Colonic mucosa (tissue), 4 donors: ENCODE measurements at regions not wholly inside any gene's neighbourhood (a gene's known extent, or its start where the extent isn't known, plus 50 kb on each side); places are given as distances from the start of the nearest gene placed in this dataset.

Experiments used
- DNase-seq: peaks from one replicate; pipeline ENCODE4 v3.0.0-alpha.2; 2020
- H3K27ac ChIP-seq: fragments of 200-600 bp; one replicate; pipeline ENCODE4 v1.8.0; 2021
- H3K27me3 ChIP-seq: fragments of 200-600 bp; one replicate; pipeline ENCODE4 v1.8.0; 2021
- H3K36me3 ChIP-seq: fragments of 200-600 bp; one replicate; pipeline ENCODE4 v1.8.0; 2021
- H3K4me1 ChIP-seq: fragments of 200-600 bp; one replicate; pipeline ENCODE4 v1.8.0; 2021; ENCODE audit warnings: mild to moderate bottlenecking
- H3K4me3 ChIP-seq: fragments of 200-600 bp; one replicate; pipeline ENCODE4 v1.8.0; 2021
- H3K9ac ChIP-seq, 2 donors: one replicate each; pipeline ENCODE4 v1.7.0; 2013; ENCODE audit warnings: control low read depth in 2 of 2, low read depth in 2 of 2, low read length in 2 of 2
- H3K9me3 ChIP-seq: fragments of 200-600 bp; one replicate; pipeline ENCODE4 v1.8.0; 2021
- intact Hi-C: fragments of 100-400 bp; cut with DNase I; formaldehyde crosslinking; loops from one replicate; pipeline ENCODE4 v1.14.1; 2022
- TF ChIP-seq, protein P1 (sequence below): fragments of 200-600 bp; IDR thresholded peaks from one replicate; pipeline ENCODE4 v1.8.0; 2022; ENCODE audit warnings: antibody characterized with exemption, mild to moderate bottlenecking
- donor health status: healthy.
- donor health status: DM: no; HTN: no; CAD: no.
- donor health status: DM: no; HTN: no; CAD: no.

DNA sequence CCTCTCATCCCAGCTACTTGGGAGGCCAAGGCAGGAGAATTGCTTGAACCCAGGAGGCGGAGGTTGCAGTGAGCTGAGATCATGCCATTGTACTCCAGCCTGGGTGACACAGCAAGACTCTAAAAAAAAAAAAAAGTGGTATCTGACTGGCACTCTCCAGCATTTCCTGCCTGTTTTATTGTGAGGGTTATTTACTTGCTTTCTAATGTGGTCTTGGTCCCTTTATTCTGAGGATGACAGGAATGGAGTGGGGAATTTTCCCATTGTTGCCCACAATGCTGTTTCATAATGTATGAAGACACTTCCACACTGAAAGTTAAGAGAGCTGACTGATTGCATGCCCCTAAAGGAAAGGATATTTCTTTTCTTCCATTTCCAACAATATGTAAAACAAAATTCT is 286.5 kb upstream of the MTNR1B start:
- intact Hi-C loops, result no loop called here
- H3K9me3 ChIP-seq, result no peaks in the 10 kb centered on the region
- no peaks in the 10 kb centered on the region for H3K36me3 ChIP-seq
- H3K27ac ChIP-seq, result no peak overlapping the region
- no peak overlapping the region for H3K4me3 ChIP-seq
- DNase-seq, result no peak
- TF ChIP-seq, protein P1, sequence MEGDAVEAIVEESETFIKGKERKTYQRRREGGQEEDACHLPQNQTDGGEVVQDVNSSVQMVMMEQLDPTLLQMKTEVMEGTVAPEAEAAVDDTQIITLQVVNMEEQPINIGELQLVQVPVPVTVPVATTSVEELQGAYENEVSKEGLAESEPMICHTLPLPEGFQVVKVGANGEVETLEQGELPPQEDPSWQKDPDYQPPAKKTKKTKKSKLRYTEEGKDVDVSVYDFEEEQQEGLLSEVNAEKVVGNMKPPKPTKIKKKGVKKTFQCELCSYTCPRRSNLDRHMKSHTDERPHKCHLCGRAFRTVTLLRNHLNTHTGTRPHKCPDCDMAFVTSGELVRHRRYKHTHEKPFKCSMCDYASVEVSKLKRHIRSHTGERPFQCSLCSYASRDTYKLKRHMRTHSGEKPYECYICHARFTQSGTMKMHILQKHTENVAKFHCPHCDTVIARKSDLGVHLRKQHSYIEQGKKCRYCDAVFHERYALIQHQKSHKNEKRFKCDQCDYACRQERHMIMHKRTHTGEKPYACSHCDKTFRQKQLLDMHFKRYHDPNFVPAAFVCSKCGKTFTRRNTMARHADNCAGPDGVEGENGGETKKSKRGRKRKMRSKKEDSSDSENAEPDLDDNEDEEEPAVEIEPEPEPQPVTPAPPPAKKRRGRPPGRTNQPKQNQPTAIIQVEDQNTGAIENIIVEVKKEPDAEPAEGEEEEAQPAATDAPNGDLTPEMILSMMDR, result no peak
- no peaks in the 10 kb centered on the region for H3K4me1 ChIP-seq
- no peak overlapping the region for H3K9ac ChIP-seq
- H3K27me3 ChIP-seq, result no peaks in the 10 kb centered on the region

DNA sequence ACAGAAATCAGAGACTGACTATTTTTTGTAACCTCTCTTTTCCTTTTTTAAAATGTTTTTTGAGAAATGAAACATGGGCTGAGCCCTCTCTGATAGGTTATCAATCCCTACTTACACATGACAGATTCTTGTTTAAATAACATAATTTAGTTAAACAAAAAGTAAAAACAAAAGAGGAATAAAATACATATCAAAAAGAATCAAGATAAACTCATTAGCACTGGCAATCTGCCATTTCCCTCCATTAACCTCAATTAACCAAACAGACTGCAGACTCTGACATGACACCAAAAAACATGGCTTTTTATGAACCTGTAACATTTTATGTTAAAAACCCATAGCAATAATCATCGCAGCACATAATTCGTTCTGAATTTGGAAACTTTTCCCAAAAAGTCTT is 284.4 kb upstream of the MTNR1B start:
- TF ChIP-seq, protein P1, result no peak
- intact Hi-C loops, result no loop called here
- no peak overlapping the region for H3K9ac ChIP-seq
- no peaks in the 10 kb centered on the region for H3K4me1 ChIP-seq
- no peak overlapping the region for H3K4me3 ChIP-seq
- no peak for DNase-seq
- no peaks in the 10 kb centered on the region for H3K27me3 ChIP-seq
- no peaks in the 10 kb centered on the region for H3K36me3 ChIP-seq
- H3K27ac ChIP-seq, result no peak overlapping the region
- no peaks in the 10 kb centered on the region for H3K9me3 ChIP-seq

DNA sequence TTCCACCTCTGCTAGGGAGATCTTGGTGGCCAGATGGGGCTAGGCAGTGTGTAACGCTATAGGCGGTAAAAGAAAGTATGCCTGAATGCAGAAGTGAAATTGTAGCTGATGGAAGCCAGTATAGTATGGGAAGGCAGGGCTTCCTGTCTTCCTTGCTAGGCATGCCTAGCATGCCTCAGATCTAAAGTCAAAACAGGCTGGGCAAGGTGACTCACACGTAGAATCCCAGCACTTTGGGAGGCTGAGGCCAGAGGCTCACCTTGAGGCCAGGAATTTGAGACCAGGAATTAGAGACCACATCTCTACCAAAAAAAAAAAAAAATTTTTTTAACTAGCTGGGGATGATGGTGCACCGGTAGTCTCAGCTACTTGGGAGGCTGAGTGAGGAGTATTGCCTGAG is 281.7 kb upstream of the MTNR1B start:
- Histone ChIP-seq H3K9me3 (no peaks in the 10 kb centered on the region), H3K9ac (no peak overlapping the region), H3K27me3 (no peaks in the 10 kb centered on the region), H3K27ac (no peak overlapping the region), H3K36me3 (no peaks in the 10 kb centered on the region), H3K4me1 (no peaks in the 10 kb centered on the region), H3K4me3 (no peak overlapping the region)
- intact Hi-C loops, result no loop called here
- DNase-seq, result no peak
- TF ChIP-seq, protein P1, result no peak

DNA sequence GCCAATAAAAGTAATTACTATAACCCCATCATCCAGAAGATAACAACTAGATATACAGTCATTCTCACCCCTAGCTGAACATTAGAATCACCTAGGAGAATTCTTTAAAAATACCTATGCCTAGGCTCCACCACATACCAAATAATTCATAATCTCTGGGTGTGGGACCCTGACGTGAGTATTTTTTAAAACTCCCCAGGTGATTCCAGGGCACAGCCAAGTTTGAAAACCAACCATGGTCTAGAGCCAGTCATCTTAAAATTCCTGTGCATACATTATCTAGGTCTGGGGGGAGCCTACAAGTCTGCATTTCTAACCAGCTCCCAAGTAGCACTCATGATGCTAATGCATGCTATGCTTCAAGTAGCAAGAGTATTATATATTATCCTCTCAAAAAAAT is 281.0 kb upstream of the MTNR1B start:
- TF ChIP-seq, protein P1, result no peak
- no peaks in the 10 kb centered on the region for H3K9me3 ChIP-seq
- H3K27ac ChIP-seq, result no peak overlapping the region
- intact Hi-C loops, result no loop called here
- no peak overlapping the region for H3K4me3 ChIP-seq
- H3K9ac ChIP-seq, result no peak overlapping the region
- no peaks in the 10 kb centered on the region for H3K27me3 ChIP-seq
- no peaks in the 10 kb centered on the region for H3K4me1 ChIP-seq
- DNase-seq, result no peak
- H3K36me3 ChIP-seq, result no peaks in the 10 kb centered on the region

DNA sequence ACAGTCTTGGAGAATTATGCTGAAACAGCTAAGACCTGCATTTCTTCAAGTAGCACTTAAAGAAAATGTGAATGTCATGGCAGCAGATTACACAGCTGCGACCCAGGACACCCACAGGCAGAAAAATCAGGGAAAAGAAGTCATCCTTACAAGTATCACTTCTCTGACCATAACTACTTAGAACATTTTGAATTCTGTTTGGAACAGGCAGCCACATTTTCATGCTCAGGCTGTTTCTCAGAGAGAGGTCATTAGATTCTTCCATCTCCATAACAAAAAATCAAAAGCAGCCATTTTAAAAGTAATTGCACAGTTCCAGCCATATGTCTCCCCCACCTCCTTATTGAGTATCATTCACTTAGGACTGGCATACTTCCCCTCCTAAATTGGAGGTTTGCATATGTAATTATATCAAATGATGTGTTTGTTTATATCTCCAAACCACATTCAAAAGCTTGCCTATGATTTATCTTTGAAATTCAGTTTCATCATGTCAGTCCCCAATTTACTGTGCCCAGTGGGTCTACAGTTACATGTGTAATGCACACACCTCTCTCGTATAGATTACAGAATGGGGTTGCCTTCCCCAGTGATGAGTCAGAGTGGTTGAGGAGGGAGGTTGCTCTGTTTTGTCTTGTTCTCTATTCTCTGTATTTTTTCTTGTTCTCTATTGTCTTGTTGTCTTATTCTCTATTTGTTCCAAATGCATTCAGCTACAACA is 276.5 kb upstream of the MTNR1B start:
- Histone ChIP-seq H3K36me3 (no peaks in the 10 kb centered on the region), H3K4me3 (no peak overlapping the region), H3K27ac (no peak overlapping the region), H3K9me3 (no peaks in the 10 kb centered on the region), H3K27me3 (no peaks in the 10 kb centered on the region), H3K9ac (no peak overlapping the region), H3K4me1 (no peaks in the 10 kb centered on the region)
- no peak for DNase-seq
- intact Hi-C loops, result no loop called here
- TF ChIP-seq, protein P1, result no peak
